Neuronal stem cell (in vitro differentiated cells): ENCODE measurements at regions not wholly inside any gene's neighbourhood (a gene's known extent, or its start where the extent isn't known, plus 50 kb on each side); places are given as distances from the start of the nearest gene placed in this dataset.

Experiments used
- DNase-seq: peaks from one replicate; pipeline ENCODE4 v3.0.0-alpha.2; 2013; ENCODE audit warnings: low spot score
- H2AFZ ChIP-seq: one replicate; pipeline ENCODE4 v1.6.1; 2013; ENCODE audit warnings: mild to moderate bottlenecking, low read length, inconsistent platforms
- H2AK5ac ChIP-seq: 2 replicates; pipeline ENCODE4 v1.6.1; 2013; ENCODE audit warnings: low read depth, mild to moderate bottlenecking, inconsistent platforms, low read length, moderate library complexity, mixed read lengths
- H2BK120ac ChIP-seq: 2 replicates; pipeline ENCODE4 v1.6.1; 2013; ENCODE audit warnings: low read depth, mild to moderate bottlenecking, inconsistent platforms, low read length, moderate library complexity, mixed read lengths
- H2BK12ac ChIP-seq: one replicate; pipeline ENCODE4 v1.6.1; 2013; ENCODE audit warnings: low read length, inconsistent platforms
- H2BK15ac ChIP-seq: 2 replicates; pipeline ENCODE4 v1.6.1; 2013; ENCODE audit warnings: mild to moderate bottlenecking, low read length, inconsistent platforms, mixed read lengths
- H2BK5ac ChIP-seq: one replicate; pipeline ENCODE4 v1.6.1; 2013; ENCODE audit warnings: inconsistent platforms, mild to moderate bottlenecking, low read length, moderate library complexity
- H3K14ac ChIP-seq: one replicate; pipeline ENCODE4 v1.6.1; 2013; ENCODE audit warnings: low read length, inconsistent platforms
- H3K18ac ChIP-seq: 2 replicates; pipeline ENCODE4 v1.6.1; 2013; ENCODE audit warnings: low read length, inconsistent platforms
- H3K23ac ChIP-seq: 2 replicates; pipeline ENCODE4 v1.6.1; 2013; ENCODE audit warnings: low read depth, mild to moderate bottlenecking, mixed read lengths, low read length, inconsistent platforms; ENCODE audit not compliant: poor library complexity
- H3K27ac ChIP-seq: replicated peaks from 3 replicates; pipeline ENCODE4 v1.5.1; 2013; ENCODE audit warnings: low read length, inconsistent platforms
- H3K27me3 ChIP-seq, 3 experiments: 2 replicates each; pipeline ENCODE4 v1.6.1; 2013; ENCODE audit warnings: low read length in 3 of 3, mild to moderate bottlenecking in 2 of 3, inconsistent platforms in 1 of 3, low read depth in 1 of 3, mixed read lengths in 1 of 3, moderate library complexity in 1 of 3; ENCODE audit not compliant: control insufficient read depth in 3 of 3, insufficient read depth in 3 of 3
- H3K36me3 ChIP-seq, 2 donors: replicated peaks in 1 of 2; 2 replicates each; pipeline ENCODE4 v1.6.1; 2013; ENCODE audit warnings: low read length in 2 of 2; ENCODE audit not compliant: control insufficient read depth in 2 of 2, insufficient read depth in 2 of 2
- H3K4ac ChIP-seq: 2 replicates; pipeline ENCODE4 v1.6.1; 2013; ENCODE audit warnings: inconsistent platforms, mild to moderate bottlenecking, low read length, moderate library complexity
- H3K4me1 ChIP-seq, 2 donors: 1 replicate in 1 of 2; 2 replicates in 1 of 2; pipeline ENCODE4 v1.6.1; 2013; ENCODE audit warnings: low read length in 2 of 2, low read depth in 1 of 2; ENCODE audit not compliant: control insufficient read depth in 2 of 2, insufficient read depth in 1 of 2
- H3K4me2 ChIP-seq: one replicate; pipeline ENCODE4 v1.6.1; 2013; ENCODE audit warnings: mild to moderate bottlenecking, low read length, inconsistent platforms; ENCODE audit not compliant: insufficient read depth, poor library complexity, severe bottlenecking
- H3K4me3 ChIP-seq, 2 donors: 2 replicates each; pipeline ENCODE4 v1.5.1; 2013; ENCODE audit warnings: low read length in 2 of 2, mild to moderate bottlenecking in 2 of 2, inconsistent platforms in 1 of 2, moderate library complexity in 1 of 2
- H3K79me1 ChIP-seq: one replicate; pipeline ENCODE4 v1.6.1; 2013; ENCODE audit warnings: low read depth, mild to moderate bottlenecking, inconsistent platforms, low read length, moderate library complexity
- H3K9ac ChIP-seq: one replicate; pipeline ENCODE4 v1.6.1; 2013; ENCODE audit warnings: mild to moderate bottlenecking, low read depth, low read length, inconsistent platforms; ENCODE audit not compliant: poor library complexity
- H3K9me3 ChIP-seq, 2 donors: replicated peaks in 1 of 2; 2 replicates each; pipeline versions ENCODE3 to v1.6.1; 2013; ENCODE audit warnings: low read length in 2 of 2, mild to moderate bottlenecking in 2 of 2, inconsistent platforms in 1 of 2, low read depth in 1 of 2, mixed read lengths in 1 of 2, moderate library complexity in 1 of 2; ENCODE audit not compliant: control insufficient read depth in 2 of 2, insufficient read depth in 1 of 2
- H4K8ac ChIP-seq: one replicate; pipeline ENCODE4 v1.6.1; 2013; ENCODE audit warnings: low read depth, mild to moderate bottlenecking, inconsistent platforms, low read length, moderate library complexity
- H4K91ac ChIP-seq: one replicate; pipeline ENCODE4 v1.6.1; 2013; ENCODE audit warnings: low read length, low read depth, mild to moderate bottlenecking, inconsistent platforms; ENCODE audit not compliant: poor library complexity
- WGBS, 2 donors: extraction: QIAGEN DNeasy Blood & Tissue Kit; methylation state at CpG; one replicate each; pipeline ENCODE4 v1.1.7; 2013; ENCODE audit warnings: missing lambda C conversion rate in 2 of 2, mixed read lengths in 1 of 2; ENCODE audit not compliant: insufficient read length in 2 of 2, insufficient replicate concordance in 1 of 2; ENCODE audit errors: extremely low coverage in 2 of 2; 5-methylcytosine and 5-hydroxymethylcytosine counted together

DNA sequence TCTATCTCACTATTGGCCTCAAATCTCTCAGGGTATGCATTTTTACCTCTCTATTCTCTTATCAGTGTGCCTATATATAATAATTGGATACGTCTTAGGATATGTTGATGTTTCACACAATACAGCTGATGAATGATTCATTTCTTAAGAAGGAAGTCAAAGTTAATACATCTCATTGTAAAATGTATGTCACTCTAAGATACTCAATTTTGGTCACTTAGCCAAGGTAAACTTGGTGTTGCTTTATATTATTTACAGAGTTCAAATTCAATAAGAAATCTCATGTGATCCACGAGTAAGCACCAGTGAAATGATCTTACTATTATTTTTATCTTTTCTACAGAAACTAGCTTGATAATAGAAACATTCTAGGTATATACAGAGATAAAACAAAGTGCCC lies 1266.5 kb downstream of the JRKL start:
- Histone ChIP-seq H2AK5ac (no peak overlapping the region), H2AFZ (no peak overlapping the region), H3K9ac (no peak overlapping the region), H2BK12ac (no peak overlapping the region), H3K27me3 (no peaks in the 10 kb centered on the region), H3K79me1 (no peaks in the 10 kb centered on the region), H3K18ac (no peak overlapping the region), H3K23ac (no peak overlapping the region), H2BK5ac (no peak overlapping the region), H3K36me3 (no peaks in the 10 kb centered on the region), H2BK15ac (no peak overlapping the region), H3K4ac (no peak overlapping the region), H3K4me3 (no peak overlapping the region), H3K4me2 (no peak overlapping the region), H4K91ac (no peak overlapping the region), H3K9me3 (no peaks in the 10 kb centered on the region), H3K4me1 (no peaks in the 10 kb centered on the region), H3K27ac (no peak overlapping the region), H4K8ac (no peak overlapping the region), H2BK120ac (no peak overlapping the region), H3K14ac (no peak overlapping the region)
- WGBS, 2 donors: no CpG with 5 or more reads among the region's 2 CpGs
- DNase-seq: no peak

DNA sequence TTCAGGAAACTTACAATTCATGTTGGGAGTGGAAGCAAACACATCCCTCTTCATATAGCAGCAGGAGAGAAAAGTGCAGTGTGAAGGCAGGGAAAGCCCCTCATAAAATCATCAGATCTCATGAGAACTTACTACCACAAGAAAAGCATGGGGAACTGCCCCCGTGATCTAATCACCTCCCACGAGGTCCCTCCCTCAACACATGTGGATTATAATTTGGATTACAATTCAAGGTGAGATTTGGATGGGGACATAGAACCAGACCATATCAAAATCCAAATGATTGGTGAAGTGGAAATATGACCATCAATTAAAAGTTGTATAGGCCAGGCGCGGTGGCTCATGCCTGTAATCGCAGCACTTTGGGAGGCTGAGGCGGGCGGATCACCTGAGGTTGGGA lies 1268.0 kb downstream of the JRKL start:
- WGBS, 2 donors: no CpG with 5 or more reads among the region's 7 CpGs
- H3K9ac ChIP-seq: no peak overlapping the region
- no peak overlapping the region for H3K14ac ChIP-seq
- no peak overlapping the region for H4K91ac ChIP-seq
- no peak overlapping the region for H3K4me2 ChIP-seq
- no peaks in the 10 kb centered on the region for H3K4me1 ChIP-seq
- H3K27ac ChIP-seq: no peak overlapping the region
- no peak overlapping the region for H2BK120ac ChIP-seq
- H4K8ac ChIP-seq: no peak overlapping the region
- H3K18ac ChIP-seq: no peak overlapping the region
- no peak overlapping the region for H2BK12ac ChIP-seq
- H3K9me3 ChIP-seq: no peaks in the 10 kb centered on the region
- no peaks in the 10 kb centered on the region for H3K79me1 ChIP-seq
- no peak overlapping the region for H3K4ac ChIP-seq
- no peak overlapping the region for H2AFZ ChIP-seq
- H2BK15ac ChIP-seq: no peak overlapping the region
- no peak overlapping the region for H2AK5ac ChIP-seq
- H3K4me3 ChIP-seq: no peak overlapping the region
- H3K27me3 ChIP-seq: no peaks in the 10 kb centered on the region
- no peak overlapping the region for H3K23ac ChIP-seq
- no peak overlapping the region for H2BK5ac ChIP-seq
- H3K36me3 ChIP-seq: no peaks in the 10 kb centered on the region
- no peak for DNase-seq

DNA sequence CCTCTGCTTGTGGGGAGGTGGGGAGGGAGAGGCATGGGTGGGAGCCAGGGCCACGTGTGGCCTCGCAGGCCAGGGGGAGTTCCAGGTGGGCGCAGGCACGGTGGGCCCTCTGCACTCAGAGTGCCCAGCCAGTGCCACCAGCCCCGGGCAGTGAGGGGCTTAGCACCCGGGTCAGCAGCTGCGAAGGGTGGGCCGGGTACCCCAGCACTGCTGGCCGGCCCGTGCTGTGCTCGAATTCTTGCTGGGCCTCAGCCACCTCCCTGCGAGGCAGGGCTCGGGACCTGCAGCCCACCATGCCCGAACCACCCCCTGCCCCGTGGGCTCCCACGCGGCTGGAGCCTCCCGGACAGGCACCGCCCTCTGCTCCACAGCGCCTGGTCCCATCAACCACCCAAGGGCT lies 1277.2 kb downstream of the JRKL start:
- no peaks in the 10 kb centered on the region for H3K4me1 ChIP-seq
- WGBS, 2 donors: no CpG with 5 or more reads among the region's 20 CpGs
- H3K27me3 ChIP-seq: no peaks in the 10 kb centered on the region
- peak overlapping the region; percentile 12 for H3K23ac ChIP-seq
- H2BK120ac ChIP-seq: no peak overlapping the region
- H3K9ac ChIP-seq: no peak overlapping the region
- H3K9me3 ChIP-seq: peaks cover 0 to 4% of the 10 kb centered on the region in 2 donors
- no peak overlapping the region for H3K27ac ChIP-seq
- peak overlapping the region; percentile 75 for H2AK5ac ChIP-seq
- H2BK5ac ChIP-seq: no peak overlapping the region
- H3K4me2 ChIP-seq: no peak overlapping the region
- no peak overlapping the region for H3K4ac ChIP-seq
- H2BK12ac ChIP-seq: peak overlapping the region; percentile 58
- H3K36me3 ChIP-seq: no peaks in the 10 kb centered on the region
- H3K18ac ChIP-seq: peak overlapping the region; percentile 28
- peak overlapping the region; percentile 56 for H3K14ac ChIP-seq
- H4K91ac ChIP-seq: no peak overlapping the region
- DNase-seq: no peak
- H2BK15ac ChIP-seq: no peak overlapping the region
- H4K8ac ChIP-seq: peak overlapping the region; percentile 17
- no peak overlapping the region for H2AFZ ChIP-seq
- H3K4me3 ChIP-seq: peak overlapping the region in 1 of 2 donors; percentile 50
- H3K79me1 ChIP-seq: no peaks in the 10 kb centered on the region

DNA sequence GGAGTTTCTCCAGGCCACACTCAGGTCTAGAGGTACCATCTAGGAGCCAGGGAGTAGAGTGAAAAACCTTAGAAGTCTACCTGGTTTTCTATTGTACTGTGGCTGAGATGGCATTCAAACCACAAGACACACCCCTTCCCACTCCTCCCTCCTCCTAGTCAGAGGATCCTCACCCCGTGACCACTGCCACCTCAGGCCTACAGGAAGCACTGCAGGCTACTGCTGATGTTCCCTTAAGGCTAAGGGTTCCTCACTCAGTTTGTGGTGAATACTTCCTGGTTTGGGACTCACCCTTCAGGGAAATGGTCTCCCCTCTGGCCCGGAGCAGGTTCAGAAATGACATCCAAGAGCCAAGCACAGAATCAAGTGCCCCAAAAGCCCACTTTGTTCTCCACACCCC lies 1293.9 kb downstream of the JRKL start:
- Histone ChIP-seq H2AFZ (no peak overlapping the region), H4K8ac (no peak overlapping the region), H3K79me1 (no peaks in the 10 kb centered on the region), H3K4me1 (no peaks in the 10 kb centered on the region), H3K18ac (no peak overlapping the region), H3K14ac (no peak overlapping the region), H3K9ac (no peak overlapping the region), H3K36me3 (no peaks in the 10 kb centered on the region), H3K4ac (no peak overlapping the region), H3K4me3 (peak overlapping the region in 1 of 2 donors; percentile 13), H4K91ac (no peak overlapping the region), H3K4me2 (no peak overlapping the region), H3K9me3 (no peaks in the 10 kb centered on the region), H2BK15ac (no peak overlapping the region), H2BK120ac (no peak overlapping the region), H2BK12ac (no peak overlapping the region), H3K23ac (no peak overlapping the region), H2AK5ac (no peak overlapping the region), H3K27ac (no peak overlapping the region), H2BK5ac (no peak overlapping the region), H3K27me3 (no peaks in the 10 kb centered on the region)
- WGBS, 2 donors: no CpG with 5 or more reads among the region's 2 CpGs
- no peak for DNase-seq
